AML-193 (cell line): ENCODE measurements at regions not wholly inside any gene's neighbourhood (a gene's known extent, or its start where the extent isn't known, plus 50 kb on each side); places are given as distances from the start of the nearest gene placed in this dataset.

Experiments
- DNase-seq, 2 experiments: peaks; one replicate each; lab custom pipeline; 2025; lab: John Stamatoyannopoulos, UW

GRCh38 chr18:45168866-45169600 lies 446.2 kb upstream of the SLC14A2 start:
- no peak for DNase-seq

DNA sequence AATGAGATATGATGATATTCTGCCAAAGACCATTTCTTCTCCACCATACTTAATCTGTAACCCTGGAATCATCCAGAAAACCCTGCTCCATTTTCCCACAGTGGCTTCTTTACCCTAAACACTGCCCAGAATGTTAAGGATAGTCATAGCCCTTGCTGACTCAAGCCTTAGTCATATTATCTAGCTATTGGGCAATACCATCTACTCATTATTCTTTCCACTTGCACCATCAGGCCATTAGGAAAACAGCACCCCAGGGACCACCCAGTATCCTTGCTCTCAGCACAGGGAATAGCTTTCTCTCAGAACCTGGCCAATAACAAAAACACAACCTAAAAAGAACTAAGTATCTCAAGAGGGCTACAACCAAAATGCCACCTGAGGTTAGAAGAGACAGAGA lies 445.7 kb upstream of the SLC14A2 start:
- DNase-seq, result peak in 1 of 2 experiments; percentile 12

DNA sequence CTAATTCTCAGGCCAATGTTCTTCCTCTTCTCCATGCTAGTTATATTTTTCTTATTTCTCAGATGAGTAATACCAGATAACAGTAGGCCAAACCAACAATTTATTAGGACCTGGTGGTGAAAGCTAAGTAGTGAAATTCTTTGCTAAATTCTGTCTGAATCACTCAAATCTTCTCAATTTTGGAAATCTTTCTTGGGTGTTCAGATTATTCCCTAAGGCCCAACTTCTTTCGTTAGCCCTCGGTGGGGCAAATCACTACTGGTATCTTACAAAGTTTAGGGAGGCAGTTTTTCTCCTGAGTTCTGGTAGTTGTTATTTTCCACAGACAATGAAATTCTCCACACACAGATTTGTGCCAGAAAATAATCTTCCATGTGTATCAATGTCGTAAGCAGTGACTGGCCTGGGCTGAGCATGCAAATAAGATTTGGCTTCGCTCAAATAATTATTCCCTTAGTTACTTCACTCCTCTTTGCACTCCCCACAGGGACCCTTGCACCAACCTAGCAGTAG lies 443.5 kb upstream of the SLC14A2 start:
- no peak for DNase-seq

DNA sequence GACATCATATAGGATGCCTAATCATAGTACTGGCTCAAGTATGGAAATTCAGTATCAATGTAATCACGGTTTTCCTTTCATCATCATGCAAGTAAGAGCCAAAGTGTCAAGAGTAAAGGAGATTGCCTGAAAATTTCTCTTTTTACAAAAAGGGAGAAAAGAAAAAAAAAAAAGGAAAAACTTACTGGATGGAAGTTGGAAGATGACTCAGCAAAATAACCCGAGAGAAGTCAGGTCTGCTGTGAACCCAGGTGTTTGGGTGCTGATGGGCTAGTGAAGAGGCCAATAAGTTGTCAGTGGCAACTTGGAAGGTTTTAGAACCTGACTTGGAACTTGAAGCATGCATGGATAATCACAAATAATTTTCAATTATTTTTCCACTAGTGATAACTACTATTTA lies 441.9 kb upstream of the SLC14A2 start:
- no peak for DNase-seq

GRCh38 chr18:45173799-45174519 lies 441.3 kb upstream of the SLC14A2 start:
- no peak for DNase-seq

DNA sequence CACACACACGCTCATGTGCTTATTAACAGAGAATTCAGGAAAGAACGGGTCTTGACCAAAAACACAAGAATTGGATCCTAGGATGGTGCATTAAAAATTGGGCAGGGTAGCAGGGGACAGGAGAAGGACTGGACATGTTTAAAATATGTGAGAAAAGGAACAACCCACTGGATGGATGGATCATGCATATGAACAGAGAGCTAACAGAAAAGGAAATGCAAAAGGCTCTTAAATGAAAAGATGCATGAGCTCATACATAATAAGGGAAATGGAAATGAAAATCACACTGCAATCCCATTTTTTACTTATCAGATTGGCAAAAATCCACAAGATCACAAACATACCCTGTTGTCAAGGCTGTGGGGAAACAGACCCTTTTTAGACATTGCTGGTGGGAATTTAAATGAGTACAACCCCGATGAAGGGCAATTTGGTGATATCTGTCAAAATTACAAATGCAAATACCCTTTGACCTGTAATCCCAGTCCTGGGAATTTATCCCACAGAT lies 440.6 kb upstream of the SLC14A2 start:
- no peak for DNase-seq

- DNase-seq, result no peak
Observed at GRCh38 chr18:45175511-45175910, 439.8 kb upstream of the SLC14A2 start.

GRCh38 chr18:45186832-45187231 lies 428.4 kb upstream of the SLC14A2 start:
- no peak for DNase-seq

DNA sequence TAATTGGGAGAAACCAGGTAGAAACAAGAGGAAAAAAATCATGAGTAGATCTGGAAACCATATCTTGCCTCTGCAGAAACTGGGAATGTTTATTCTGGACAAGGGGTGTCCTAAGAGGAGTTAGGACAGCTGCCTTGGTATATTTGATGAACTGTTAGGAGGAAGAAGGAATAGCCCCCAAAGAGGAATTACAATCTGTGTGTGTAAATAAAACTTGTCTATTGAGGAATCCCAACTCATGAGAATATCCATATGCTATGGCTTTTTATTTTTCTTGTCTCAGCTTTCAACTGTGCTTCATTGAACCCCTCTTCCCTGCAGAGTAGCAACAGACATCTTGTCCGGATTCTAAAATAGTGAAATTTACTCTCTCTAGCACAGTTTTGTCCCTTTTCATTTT lies 423.5 kb upstream of the SLC14A2 start:
- DNase-seq, result no peak

- DNase-seq, result no peak
Observed at GRCh38 chr18:45197526-45197970, 417.7 kb upstream of the SLC14A2 start.

GRCh38 chr18:45198526-45198925 lies 416.8 kb upstream of the SLC14A2 start:
- no peak for DNase-seq

GRCh38 chr18:45201029-45201428 lies 414.2 kb upstream of the SLC14A2 start:
- DNase-seq, result no peak

- no peak for DNase-seq
Observed at GRCh38 chr18:45201489-45201888, 413.8 kb upstream of the SLC14A2 start.

- DNase-seq, result no peak
Observed at GRCh38 chr18:45202061-45202460, 413.2 kb upstream of the SLC14A2 start.

- DNase-seq, result no peak
Observed at GRCh38 chr18:45203677-45204076, 411.6 kb upstream of the SLC14A2 start.

DNA sequence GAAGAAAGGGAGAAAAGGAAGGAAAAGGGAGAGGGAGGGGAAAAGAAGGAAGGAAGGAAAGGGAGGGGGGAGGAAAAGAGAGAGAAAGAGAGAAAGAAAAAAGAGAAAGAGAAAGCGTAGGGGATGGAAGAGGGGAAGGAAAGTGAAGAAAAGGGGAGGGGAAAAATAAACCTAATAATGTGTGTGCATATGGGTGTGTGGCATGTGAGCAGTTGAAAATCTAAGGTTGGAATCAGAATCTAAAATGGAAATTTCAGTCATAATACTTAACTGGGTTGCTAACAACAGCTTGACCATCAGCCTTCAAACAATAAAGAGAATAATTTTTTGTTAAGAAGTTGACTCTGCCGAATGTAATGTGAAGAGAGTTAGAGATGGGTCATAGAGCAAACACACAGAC lies 407.9 kb upstream of the SLC14A2 start:
- no peak for DNase-seq

GRCh38 chr18:45208164-45208563 lies 407.1 kb upstream of the SLC14A2 start:
- no peak for DNase-seq

- peak; percentile 72 for DNase-seq
Observed at GRCh38 chr18:45212181-45213039, 402.9 kb upstream of the SLC14A2 start.

DNA sequence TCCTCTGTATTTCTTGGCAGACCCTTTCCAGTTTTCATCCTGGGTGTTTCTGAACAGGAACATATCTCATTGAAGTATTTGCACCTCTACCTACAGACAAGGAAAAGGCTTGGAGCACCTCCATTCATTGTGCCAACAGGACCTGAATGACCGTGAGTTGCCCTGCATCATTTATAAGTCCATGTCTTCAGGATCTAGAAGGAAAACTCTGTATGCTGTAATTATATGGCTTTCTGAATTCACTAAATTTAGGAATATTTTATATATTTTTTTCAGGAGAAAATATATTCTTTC lies 402.3 kb upstream of the SLC14A2 start:
- no peak for DNase-seq

DNA sequence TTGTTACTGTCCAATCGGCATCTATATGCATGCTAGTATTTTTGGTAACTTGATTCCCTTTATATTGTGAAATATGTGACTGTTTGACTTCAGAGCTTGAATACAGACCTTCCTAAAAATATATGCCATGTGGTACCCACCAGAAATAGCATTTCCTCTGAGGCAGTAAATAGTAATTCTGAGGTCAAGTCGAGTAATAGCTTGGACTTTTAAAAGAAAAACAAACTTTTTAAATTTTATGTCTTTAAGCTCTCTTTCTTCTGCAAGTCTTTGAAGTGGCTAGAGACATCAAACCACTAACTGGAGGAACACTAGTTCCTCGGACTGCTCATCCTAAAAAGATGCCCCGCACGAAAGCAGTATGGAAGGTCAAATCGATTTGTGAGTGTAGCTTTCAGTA lies 396.8 kb upstream of the SLC14A2 start:
- DNase-seq, result no peak

DNA sequence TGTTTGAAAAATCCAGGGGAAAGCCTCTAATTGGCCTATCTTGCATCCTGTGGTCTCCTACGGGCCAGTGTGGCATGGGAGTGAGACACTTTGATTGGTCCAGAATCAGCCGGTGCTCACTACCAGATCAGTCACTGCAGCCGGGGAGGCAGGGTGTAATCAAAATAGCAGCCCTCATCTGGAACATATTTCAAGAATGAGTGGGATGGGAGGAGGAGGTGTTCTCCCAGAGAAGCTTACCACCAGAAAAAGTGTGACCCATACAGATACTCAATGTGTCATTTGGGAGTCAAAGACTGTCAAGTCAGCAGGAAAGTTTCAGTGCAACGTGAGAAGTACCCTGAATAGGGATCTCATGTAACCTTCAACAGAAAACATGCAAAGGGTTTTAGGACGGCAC lies 393.9 kb upstream of the SLC14A2 start:
- no peak for DNase-seq

- no peak for DNase-seq
Observed at GRCh38 chr18:45222180-45222579, 393.1 kb upstream of the SLC14A2 start.
